Glutamatergic neuron (in vitro differentiated cells): ENCODE measurements at regions not wholly inside any gene's neighbourhood (a gene's known extent, or its start where the extent isn't known, plus 50 kb on each side); places are given as distances from the start of the nearest gene placed in this dataset.

Source experiments
- DNase-seq: peaks from one replicate; pipeline ENCODE4 v3.0.0; 2022
- H3K27ac Mint-ChIP-seq: one replicate; pipeline ENCODE4 v1.8.0; 2020; ENCODE audit warnings: mild to moderate bottlenecking, mixed read lengths, inconsistent platforms; ENCODE audit not compliant: unreplicated experiment
- H3K27me3 Mint-ChIP-seq: one replicate; pipeline ENCODE4 v1.8.0; 2020; ENCODE audit warnings: mild to moderate bottlenecking, moderate library complexity, mixed read lengths, inconsistent platforms; ENCODE audit not compliant: unreplicated experiment
- H3K36me3 Mint-ChIP-seq: one replicate; pipeline ENCODE4 v1.8.0; 2020; ENCODE audit warnings: mild to moderate bottlenecking, mixed read lengths, inconsistent platforms; ENCODE audit not compliant: unreplicated experiment
- H3K4me1 Mint-ChIP-seq: one replicate; pipeline ENCODE4 v1.8.0; 2020; ENCODE audit warnings: mild to moderate bottlenecking, low read depth, mixed read lengths, inconsistent platforms; ENCODE audit not compliant: unreplicated experiment
- H3K4me3 Mint-ChIP-seq: one replicate; pipeline ENCODE4 v1.8.0; 2020; ENCODE audit warnings: mild to moderate bottlenecking, mixed read lengths, inconsistent platforms; ENCODE audit not compliant: unreplicated experiment
- H3K9me3 Mint-ChIP-seq: one replicate; pipeline ENCODE4 v1.8.0; 2020; ENCODE audit warnings: mild to moderate bottlenecking, moderate library complexity, mixed read lengths, inconsistent platforms; ENCODE audit not compliant: unreplicated experiment
- CTCF ChIP-seq: fragments of 200-600 bp; sonication (generic); IDR thresholded peaks from one replicate; pipeline ENCODE4 v1.5.0; 2021; ENCODE audit not compliant: partially characterized antibody, unreplicated experiment

- no peaks in the 10 kb centered on the region for H3K27me3 Mint-ChIP-seq
- no peak for TF ChIP-seq CTCF
- H3K9me3 Mint-ChIP-seq: no peaks in the 10 kb centered on the region
- H3K4me1 Mint-ChIP-seq: no peaks in the 10 kb centered on the region
- no peak overlapping the region for H3K27ac Mint-ChIP-seq
- H3K4me3 Mint-ChIP-seq: no peak overlapping the region
- no peaks in the 10 kb centered on the region for H3K36me3 Mint-ChIP-seq
- DNase-seq: no peak
Measured at GRCh38 chr4:24218566-24218965, 328.7 kb upstream of the PPARGC1A start.

GRCh38 chr4:24214796-24215195 is 324.9 kb upstream of the PPARGC1A start:
- H3K9me3 Mint-ChIP-seq: peaks cover 2% of the 10 kb centered on the region
- DNase-seq: no peak
- no peaks in the 10 kb centered on the region for H3K36me3 Mint-ChIP-seq
- no peak for TF ChIP-seq CTCF
- no peak overlapping the region for H3K4me3 Mint-ChIP-seq
- H3K27me3 Mint-ChIP-seq: no peaks in the 10 kb centered on the region
- no peaks in the 10 kb centered on the region for H3K4me1 Mint-ChIP-seq
- H3K27ac Mint-ChIP-seq: no peak overlapping the region

- Mint-ChIP-seq H3K9me3 (peaks cover 2% of the 10 kb centered on the region), H3K4me1 (no peaks in the 10 kb centered on the region), H3K27ac (no peak overlapping the region), H3K36me3 (no peaks in the 10 kb centered on the region), H3K4me3 (no peak overlapping the region), H3K27me3 (no peaks in the 10 kb centered on the region)
- no peak for DNase-seq
- TF ChIP-seq CTCF: no peak
Measured at GRCh38 chr4:24213961-24214360, 324.1 kb upstream of the PPARGC1A start.

- H3K4me1 Mint-ChIP-seq: no peaks in the 10 kb centered on the region
Measured at GRCh38 chr4:24212642-24213041, 322.8 kb upstream of the PPARGC1A start.

GRCh38 chr4:24211856-24212255 is 322.0 kb upstream of the PPARGC1A start:
- TF ChIP-seq CTCF: no peak
- Mint-ChIP-seq H3K9me3 (peaks cover 2% of the 10 kb centered on the region), H3K4me3 (no peak overlapping the region), H3K27ac (no peak overlapping the region), H3K27me3 (no peaks in the 10 kb centered on the region), H3K4me1 (no peaks in the 10 kb centered on the region), H3K36me3 (no peaks in the 10 kb centered on the region)
- DNase-seq: no peak

More at GRCh38 chr4:24212642-24213041, 322.8 kb upstream of the PPARGC1A start:
- H3K27me3 Mint-ChIP-seq: no peaks in the 10 kb centered on the region
- DNase-seq: no peak
- H3K27ac Mint-ChIP-seq: no peak overlapping the region
- no peak overlapping the region for H3K4me3 Mint-ChIP-seq
- no peaks in the 10 kb centered on the region for H3K36me3 Mint-ChIP-seq
- TF ChIP-seq CTCF: no peak
- H3K9me3 Mint-ChIP-seq: peaks cover 2% of the 10 kb centered on the region
